ENCODE measurements at regions not wholly inside any gene's neighbourhood (a gene's known extent, or its start where the extent isn't known, plus 50 kb on each side); places are given as distances from the start of the nearest gene placed in this dataset.
"Not testable (repeated sequence)": the region's sequence is repeated elsewhere in the genome, so short reads cannot be mapped to it uniquely, and the experiment has no call there.

GRCh38 chr7:131957338-131958020, 401.1 kb upstream of the PODXL start:
- no peak for DNase-seq

DNA sequence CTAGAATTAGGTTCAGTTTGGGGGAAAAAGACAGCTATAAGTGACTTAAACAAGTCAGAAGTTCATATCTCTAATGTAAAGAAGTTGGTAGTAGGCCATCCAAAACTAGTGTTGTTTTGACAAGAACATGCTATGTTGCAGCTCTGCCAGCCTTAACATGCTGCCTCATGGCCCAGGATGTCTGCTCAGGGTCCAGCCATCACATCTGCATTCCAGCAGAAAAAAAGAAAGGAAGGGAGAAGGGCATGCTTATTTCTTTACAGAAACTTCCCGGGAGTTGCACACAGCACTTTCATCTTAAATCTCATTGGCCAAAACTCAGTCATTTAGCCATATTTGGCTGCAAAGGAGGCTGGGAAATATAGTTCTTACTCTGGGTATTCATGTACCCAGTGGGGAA, 400.4 kb upstream of the PODXL start:
- DNase-seq: no peak

- no peak for DNase-seq
Observed at GRCh38 chr7:131955679-131956078, 399.3 kb upstream of the PODXL start.

GRCh38 chr7:131953184-131953583, 396.8 kb upstream of the PODXL start:
- DNase-seq: no peak

DNA sequence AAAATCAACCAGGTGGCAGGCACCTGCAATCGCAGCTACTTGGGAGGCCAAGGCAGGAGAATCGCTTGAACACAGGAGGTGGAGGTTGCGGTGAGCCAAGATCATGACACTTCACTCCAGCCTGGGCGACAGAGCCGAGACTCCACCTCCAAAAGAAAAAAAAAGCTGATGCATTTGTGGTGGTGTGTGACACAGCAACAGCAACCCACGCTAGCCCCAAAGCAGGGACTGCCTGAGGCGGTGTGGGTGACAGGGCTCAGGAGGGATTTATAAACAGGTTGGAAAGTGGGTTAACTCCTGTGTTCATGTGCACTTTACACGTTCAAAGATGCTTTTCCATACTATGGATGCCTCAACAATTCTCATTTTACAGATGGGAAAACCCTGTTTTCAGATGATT, 395.9 kb upstream of the PODXL start:
- DNase-seq: no peak

DNA sequence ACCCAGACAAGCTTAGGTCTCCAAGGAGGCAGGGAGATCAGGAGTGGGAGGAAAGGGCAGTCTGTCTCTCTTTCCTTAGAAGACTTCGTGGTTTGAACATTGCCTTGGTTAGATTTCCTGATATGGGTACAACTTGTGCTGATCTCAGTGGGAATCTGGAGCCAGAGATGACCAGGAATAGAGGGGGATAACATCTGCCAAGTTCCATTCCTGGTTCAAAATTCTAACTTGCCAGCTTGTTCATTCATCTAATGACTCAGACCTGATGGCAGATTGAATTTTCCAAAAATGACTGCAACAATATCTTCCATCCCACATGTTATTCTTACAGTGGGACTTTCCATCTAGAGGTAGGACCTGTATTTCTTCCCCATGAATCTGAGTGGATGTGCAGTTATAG, 394.3 kb upstream of the PODXL start:
- DNase-seq: no peak

GRCh38 chr7:131949659-131950058, 393.2 kb upstream of the PODXL start:
- no peak for DNase-seq

DNA sequence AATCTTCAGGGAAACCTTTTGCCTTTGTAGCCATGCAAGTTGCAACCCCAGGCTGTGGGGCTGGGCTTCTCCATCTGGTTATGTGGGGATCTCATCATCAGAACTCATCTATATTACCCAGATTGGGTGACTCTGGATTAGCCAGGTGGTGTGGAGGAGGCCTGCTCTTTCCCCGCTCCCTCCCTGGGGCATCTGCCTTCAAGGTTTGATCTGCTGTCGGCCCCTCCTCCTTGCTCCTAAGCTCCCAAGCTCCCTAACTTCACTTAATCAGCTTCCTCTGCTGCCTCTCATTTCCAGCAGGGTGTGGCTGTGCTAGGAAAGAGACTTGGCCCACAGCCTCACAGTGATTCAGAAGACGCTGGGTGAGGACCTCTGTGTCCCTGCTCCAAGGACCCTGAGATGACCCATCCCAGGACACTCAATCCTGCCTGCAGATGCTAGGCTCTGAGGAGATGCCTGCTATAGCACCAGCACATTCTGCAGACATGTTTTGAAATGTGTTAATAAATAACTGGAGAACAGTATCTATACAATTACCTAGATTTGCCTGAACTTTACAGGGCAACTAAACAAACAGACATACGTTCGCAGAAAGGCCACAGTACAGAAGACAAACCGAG, 392.1 kb upstream of the PODXL start:
- no peak for DNase-seq

GRCh38 chr7:131947661-131948060, 391.2 kb upstream of the PODXL start:
- DNase-seq: no peak

GRCh38 chr7:131945957-131946544, 389.6 kb upstream of the PODXL start:
- DNase-seq: no peak

DNA sequence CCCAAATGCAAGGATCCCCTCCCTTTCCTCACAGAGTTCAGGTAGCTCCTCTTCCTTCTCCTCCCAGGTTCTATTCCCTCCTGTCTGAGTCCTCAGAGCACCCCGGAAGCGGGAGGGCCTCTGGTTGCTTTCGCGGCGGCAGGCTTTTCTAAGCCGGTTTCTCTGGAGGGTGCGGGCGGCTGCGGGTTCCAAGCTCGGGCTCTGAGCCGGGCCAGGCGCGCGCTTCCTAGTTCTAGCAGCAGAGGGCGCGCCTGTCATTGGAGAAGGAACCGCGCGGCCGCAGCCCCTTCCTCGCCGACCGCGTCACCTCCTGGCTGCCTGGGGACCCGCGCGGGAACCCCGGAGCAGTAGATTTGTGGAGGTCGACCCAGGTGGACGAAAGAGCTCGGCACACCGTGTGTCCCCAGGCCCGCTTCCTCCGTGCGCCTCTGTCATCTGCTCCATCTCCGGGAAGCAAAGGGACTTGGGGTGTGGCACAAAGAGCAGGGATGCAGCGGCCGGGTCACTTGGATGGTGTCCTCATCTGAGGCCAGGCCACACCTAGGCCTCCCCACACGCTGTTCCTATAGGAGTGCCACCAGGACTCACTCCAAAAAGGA, 389.0 kb upstream of the PODXL start:
- DNase-seq: peak; percentile 1

GRCh38 chr7:131944556-131945069, 388.2 kb upstream of the PODXL start:
- no peak for DNase-seq

DNA sequence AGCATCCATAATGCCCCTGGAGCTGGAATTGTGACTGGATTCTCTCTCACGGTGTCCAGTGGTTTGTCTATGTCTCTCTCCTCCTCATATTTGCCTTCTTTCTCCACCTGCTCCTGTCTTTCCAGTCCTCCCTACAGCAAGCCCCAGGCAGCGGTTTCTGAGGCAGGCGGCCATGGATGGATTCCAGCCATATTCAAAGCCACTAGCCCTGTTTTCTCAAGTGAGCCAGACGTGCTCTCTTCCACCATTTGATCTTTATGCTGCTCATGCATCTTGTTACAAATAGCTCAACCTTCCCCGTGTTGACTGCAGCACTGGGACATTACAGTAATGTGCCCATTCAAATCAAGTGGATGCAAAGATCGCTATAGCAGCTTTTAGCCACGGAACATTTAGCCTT, 387.2 kb upstream of the PODXL start:
- DNase-seq: no peak

DNA sequence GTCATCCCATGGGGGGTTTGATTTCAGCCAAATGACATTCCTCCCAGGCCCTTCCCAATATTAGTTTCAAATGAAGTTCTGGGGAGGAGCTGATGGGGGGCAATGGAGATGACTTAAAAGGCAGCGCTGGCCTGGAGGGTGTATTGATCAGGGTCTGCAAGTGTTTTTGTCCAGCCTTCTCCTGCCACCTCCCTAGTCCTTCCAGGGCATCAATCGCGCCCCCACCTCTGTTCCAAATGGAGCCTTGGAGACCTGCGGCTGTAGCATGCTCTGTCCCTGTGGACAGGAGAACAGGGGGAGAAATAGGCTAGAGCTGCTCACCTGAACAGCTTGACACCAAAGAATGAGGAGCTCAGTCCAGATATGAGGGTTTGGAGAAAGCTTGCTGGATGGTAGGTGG, 386.8 kb upstream of the PODXL start:
- no peak for DNase-seq

- DNase-seq: no peak
Observed at GRCh38 chr7:131942287-131943150, 386.1 kb upstream of the PODXL start.

GRCh38 chr7:131941291-131941690, 384.9 kb upstream of the PODXL start:
- no peak for DNase-seq

DNA sequence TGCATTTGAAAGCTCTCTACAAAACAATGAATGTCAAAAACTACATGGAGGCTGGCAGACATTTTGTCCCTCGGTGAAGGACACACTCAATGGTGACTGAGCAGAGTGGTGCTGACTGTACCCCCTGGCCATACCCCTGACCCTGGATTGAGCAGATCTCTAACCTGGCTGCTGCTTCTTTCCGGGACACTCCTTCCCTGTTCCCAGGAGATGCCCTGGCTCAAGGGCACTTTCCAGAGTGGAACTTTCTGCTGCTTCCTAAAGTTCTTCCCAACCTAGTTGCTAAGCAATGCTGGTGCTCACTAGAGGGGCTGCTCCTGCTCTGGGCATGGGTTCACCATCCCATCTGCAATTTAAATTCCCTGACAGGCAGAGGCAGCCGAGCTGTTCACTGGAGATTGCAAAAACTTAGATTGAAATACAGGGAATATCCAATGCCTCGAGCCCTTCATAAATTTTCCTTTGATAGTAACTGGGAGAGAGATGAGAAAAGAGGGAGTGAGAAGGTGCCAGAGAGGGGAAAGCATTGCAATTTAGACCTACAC, 384.3 kb upstream of the PODXL start:
- DNase-seq: no peak

GRCh38 chr7:131938788-131939187, 382.4 kb upstream of the PODXL start:
- DNase-seq: not testable (repeated sequence)

DNA sequence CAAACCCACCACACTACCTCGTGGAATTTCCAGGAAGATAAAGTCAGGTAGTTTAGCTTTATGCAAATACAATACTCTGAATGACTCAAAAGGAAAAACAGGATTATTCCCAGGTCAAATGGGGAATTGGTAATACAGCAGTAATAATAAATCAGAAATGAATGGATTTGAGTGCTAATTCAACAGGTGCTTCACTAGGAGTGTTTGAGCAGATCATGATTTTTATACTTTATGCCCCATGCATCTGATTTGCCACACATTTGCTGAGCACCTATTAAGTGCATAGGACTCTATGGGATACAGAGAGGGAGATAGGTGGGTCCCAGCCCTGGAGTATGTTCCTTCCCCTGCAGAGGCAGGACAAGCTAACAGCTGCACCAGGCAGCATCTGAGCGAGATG, 381.4 kb upstream of the PODXL start:
- DNase-seq: no peak

DNA sequence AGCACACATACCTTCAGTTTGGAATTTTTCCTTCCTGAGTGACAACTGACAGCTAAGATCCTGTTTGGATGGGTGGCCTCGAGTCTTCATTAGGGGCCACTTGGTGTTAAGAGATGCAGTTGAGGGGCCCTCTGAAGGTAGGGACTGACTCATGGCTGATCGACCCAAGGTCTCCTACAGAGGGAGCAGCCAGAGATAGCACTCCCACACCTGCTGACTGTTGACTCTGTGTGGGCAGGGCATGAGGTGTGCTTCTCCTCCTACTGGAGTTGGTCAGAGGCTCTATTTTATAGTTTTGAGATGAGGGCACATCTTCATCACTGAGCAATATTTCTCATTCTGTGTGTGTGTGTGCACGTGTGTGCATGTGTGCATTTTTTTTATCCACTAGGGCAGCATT, 378.8 kb upstream of the PODXL start:
- DNase-seq: no peak

DNA sequence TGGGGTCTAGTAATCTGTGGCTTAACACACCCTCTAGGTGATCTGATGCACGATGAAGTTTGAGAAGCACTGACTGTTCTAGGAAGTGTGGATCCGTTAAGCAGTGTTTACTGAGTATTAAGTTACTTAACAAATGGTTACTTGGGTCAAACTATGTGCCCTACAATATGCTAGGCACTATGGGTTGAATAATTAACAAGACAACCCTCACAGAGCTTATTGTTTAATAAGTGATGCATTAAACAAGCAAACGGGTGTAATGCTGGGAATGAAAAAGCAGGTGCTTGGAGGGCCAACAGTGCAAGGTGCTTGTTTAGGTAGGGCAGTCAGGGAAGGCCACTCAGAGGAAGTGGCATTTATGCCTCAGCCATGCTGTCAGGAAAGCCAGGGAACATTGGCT, 378.0 kb upstream of the PODXL start:
- no peak for DNase-seq

- DNase-seq: no peak
Observed at GRCh38 chr7:131933751-131934289, 377.4 kb upstream of the PODXL start.

All from activated CD4-positive, alpha-beta T cell treated with anti-CD3 and anti-CD28 coated beads, Interleukin-2, amount 50 U/mL, for 1 hour (primary cell).